ENCODE measurements at regions not wholly inside any gene's neighbourhood (a gene's known extent, or its start where the extent isn't known, plus 50 kb on each side); places are given as distances from the start of the nearest gene placed in this dataset.

GRCh38 chr5:144060598-144060997 lies 109.9 kb downstream of the YIPF5 start:
- Histone ChIP-seq H3K27me3 (ENCODE audit: control insufficient read depth, insufficient read depth, low read length) (no peaks in the 10 kb centered on the region), H3K36me3 (replicated peaks; ENCODE audit: control insufficient read depth, insufficient read depth, low read length) (no peaks in the 10 kb centered on the region), H3K4me3 (ENCODE audit: insufficient read depth, low read depth, low read length) (no peak overlapping the region)
- DNase-seq, result no peak

GRCh38 chr5:144065786-144066185 lies 104.7 kb downstream of the YIPF5 start:
- no peak overlapping the region for H3K4me3 ChIP-seq (ENCODE audit: insufficient read depth, low read depth, low read length)
- H3K36me3 ChIP-seq (replicated peaks; ENCODE audit: control insufficient read depth, insufficient read depth, low read length), result no peaks in the 10 kb centered on the region
- no peak for DNase-seq
- H3K27me3 ChIP-seq (ENCODE audit: control insufficient read depth, insufficient read depth, low read length), result no peaks in the 10 kb centered on the region

GRCh38 chr5:144072518-144072927 lies 97.9 kb downstream of the YIPF5 start:
- Histone ChIP-seq H3K36me3 (replicated peaks; ENCODE audit: control insufficient read depth, insufficient read depth, low read length) (no peaks in the 10 kb centered on the region), H3K27me3 (ENCODE audit: control insufficient read depth, insufficient read depth, low read length) (no peaks in the 10 kb centered on the region), H3K4me3 (ENCODE audit: insufficient read depth, low read depth, low read length) (no peak overlapping the region)
- no peak for DNase-seq

GRCh38 chr5:144076521-144077083 lies 93.9 kb downstream of the YIPF5 start:
- Histone ChIP-seq H3K36me3 (replicated peaks; ENCODE audit: control insufficient read depth, insufficient read depth, low read length) (no peaks in the 10 kb centered on the region), H3K27me3 (ENCODE audit: control insufficient read depth, insufficient read depth, low read length) (no peaks in the 10 kb centered on the region), H3K4me3 (ENCODE audit: insufficient read depth, low read depth, low read length) (no peak overlapping the region)
- no peak for DNase-seq

DNA sequence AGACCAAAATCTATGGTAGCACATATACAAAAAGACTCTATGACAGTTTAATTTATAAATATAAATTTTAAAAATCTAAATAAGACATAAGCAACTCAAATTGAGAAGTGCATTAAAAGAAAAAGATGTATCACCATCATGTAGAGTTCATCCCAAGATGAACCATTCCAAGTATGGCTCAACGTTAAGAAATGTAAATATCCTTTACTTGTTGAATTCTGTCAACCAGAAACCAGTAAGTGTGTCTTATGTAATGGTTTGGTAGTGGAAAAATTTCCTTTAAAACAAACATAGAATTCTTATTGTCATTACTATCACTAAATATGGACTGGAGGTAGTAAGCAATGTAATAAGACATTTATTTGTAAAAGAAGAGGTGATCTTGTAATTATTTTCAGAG lies 87.3 kb downstream of the YIPF5 start:
- no peaks in the 10 kb centered on the region for H3K36me3 ChIP-seq (replicated peaks; ENCODE audit: control insufficient read depth, insufficient read depth, low read length)
- H3K27me3 ChIP-seq (ENCODE audit: control insufficient read depth, insufficient read depth, low read length), result no peaks in the 10 kb centered on the region
- H3K4me3 ChIP-seq (ENCODE audit: insufficient read depth, low read depth, low read length), result no peak overlapping the region
- DNase-seq, result no peak

- Histone ChIP-seq H3K4me3 (ENCODE audit: insufficient read depth, low read depth, low read length) (no peak overlapping the region), H3K36me3 (replicated peaks; ENCODE audit: control insufficient read depth, insufficient read depth, low read length) (no peaks in the 10 kb centered on the region), H3K27me3 (ENCODE audit: control insufficient read depth, insufficient read depth, low read length) (no peaks in the 10 kb centered on the region; the same call in 1 of the 2 replicates)
- no peak for DNase-seq
These were observed 85.5 kb downstream of the YIPF5 start for GRCh38 chr5:144084971-144085370.

DNA sequence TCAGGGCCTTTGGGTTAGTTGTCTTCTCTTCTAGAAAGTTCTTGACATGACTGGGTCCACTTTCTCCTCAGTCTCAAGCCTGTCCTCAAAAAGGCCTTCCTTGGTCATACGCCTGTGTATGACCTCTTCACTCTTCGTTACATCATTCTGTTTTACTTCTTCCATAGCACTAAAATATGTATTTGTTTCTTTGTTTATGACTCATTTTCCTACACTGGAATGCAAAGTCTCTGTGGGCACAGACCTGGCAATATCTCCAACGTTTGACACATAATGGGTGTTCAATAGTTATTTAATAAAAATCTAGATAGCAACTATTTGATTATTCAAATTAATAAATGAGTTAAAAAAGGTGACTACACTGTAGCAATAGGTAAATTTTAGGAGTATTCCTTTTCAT lies 85.1 kb downstream of the YIPF5 start:
- Histone ChIP-seq H3K27me3 (ENCODE audit: control insufficient read depth, insufficient read depth, low read length) (no peaks in the 10 kb centered on the region; the same call in 1 of the 2 replicates), H3K36me3 (replicated peaks; ENCODE audit: control insufficient read depth, insufficient read depth, low read length) (no peaks in the 10 kb centered on the region), H3K4me3 (ENCODE audit: insufficient read depth, low read depth, low read length) (no peak overlapping the region)
- no peak for DNase-seq

GRCh38 chr5:144086295-144086694 lies 84.2 kb downstream of the YIPF5 start:
- H3K36me3 ChIP-seq (replicated peaks; ENCODE audit: control insufficient read depth, insufficient read depth, low read length), result no peaks in the 10 kb centered on the region
- no peak overlapping the region for H3K4me3 ChIP-seq (ENCODE audit: insufficient read depth, low read depth, low read length)
- peaks cover under 1% of the 10 kb centered on the region; the same call in 1 of the 2 replicates for H3K27me3 ChIP-seq (ENCODE audit: control insufficient read depth, insufficient read depth, low read length)
- no peak for DNase-seq

GRCh38 chr5:144087576-144087975 lies 82.9 kb downstream of the YIPF5 start:
- DNase-seq, result no peak
- Histone ChIP-seq H3K36me3 (replicated peaks; ENCODE audit: control insufficient read depth, insufficient read depth, low read length) (no peaks in the 10 kb centered on the region), H3K27me3 (ENCODE audit: control insufficient read depth, insufficient read depth, low read length) (peaks cover 12% of the 10 kb centered on the region), H3K4me3 (ENCODE audit: insufficient read depth, low read depth, low read length) (no peak overlapping the region)

DNA sequence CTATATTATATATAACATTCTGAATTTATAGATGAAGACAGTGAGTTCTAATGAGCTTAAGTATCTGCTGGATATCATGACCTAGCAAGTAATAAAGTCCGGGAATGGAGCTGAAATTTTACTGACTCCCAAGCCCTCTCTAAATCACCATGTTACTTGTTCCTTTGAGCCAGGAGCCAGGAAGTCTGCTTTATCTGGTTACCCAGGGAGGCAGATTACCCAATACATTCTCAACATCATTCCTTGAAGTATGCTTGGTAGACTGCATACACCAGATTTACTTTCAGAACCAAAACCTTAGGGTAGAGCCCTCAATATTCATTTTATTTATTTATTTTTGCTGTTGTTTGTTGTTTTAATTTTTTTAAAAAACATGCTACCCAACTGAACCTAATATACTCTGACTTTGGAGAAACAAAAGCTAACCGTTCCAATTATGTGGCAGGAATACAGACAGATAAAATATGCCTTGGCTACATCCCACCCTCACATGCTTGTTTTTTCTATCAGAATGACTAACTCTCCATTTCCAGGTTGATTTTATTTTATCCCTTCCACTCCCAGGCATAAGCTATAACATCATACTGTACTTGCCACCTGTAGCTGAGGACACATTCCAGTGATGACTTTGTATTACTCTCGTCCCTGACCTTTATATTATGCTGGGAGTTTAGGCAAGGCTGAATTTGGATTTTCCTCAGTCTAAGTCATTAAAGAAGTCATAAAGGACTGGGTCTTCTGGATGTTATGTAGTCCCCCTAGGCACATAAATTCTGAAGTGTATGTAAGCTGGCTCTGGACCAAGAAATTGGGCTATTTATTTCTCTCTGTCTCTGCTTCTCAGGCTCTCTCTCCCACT lies 82.0 kb downstream of the YIPF5 start:
- Histone ChIP-seq H3K27me3 (ENCODE audit: control insufficient read depth, insufficient read depth, low read length) (peaks cover 16% of the 10 kb centered on the region), H3K36me3 (replicated peaks; ENCODE audit: control insufficient read depth, insufficient read depth, low read length) (no peaks in the 10 kb centered on the region), H3K4me3 (ENCODE audit: insufficient read depth, low read depth, low read length) (no peak overlapping the region)
- DNase-seq, result no peak

GRCh38 chr5:144089401-144090021 lies 80.9 kb downstream of the YIPF5 start:
- no peak for DNase-seq
- Histone ChIP-seq H3K36me3 (replicated peaks; ENCODE audit: control insufficient read depth, insufficient read depth, low read length) (no peaks in the 10 kb centered on the region), H3K27me3 (ENCODE audit: control insufficient read depth, insufficient read depth, low read length) (peaks cover 16% of the 10 kb centered on the region), H3K4me3 (ENCODE audit: insufficient read depth, low read depth, low read length) (no peak overlapping the region)

GRCh38 chr5:144092508-144092907 lies 78.0 kb downstream of the YIPF5 start:
- peaks cover 16% of the 10 kb centered on the region for H3K27me3 ChIP-seq (ENCODE audit: control insufficient read depth, insufficient read depth, low read length)
- H3K4me3 ChIP-seq (ENCODE audit: insufficient read depth, low read depth, low read length), result no peak overlapping the region
- no peak for DNase-seq
- H3K36me3 ChIP-seq (replicated peaks; ENCODE audit: control insufficient read depth, insufficient read depth, low read length), result no peaks in the 10 kb centered on the region

- H3K4me3 ChIP-seq (ENCODE audit: insufficient read depth, low read depth, low read length), result no peak overlapping the region
- H3K27me3 ChIP-seq (ENCODE audit: control insufficient read depth, insufficient read depth, low read length), result peaks cover 16% of the 10 kb centered on the region
- peak; percentile 4 for DNase-seq
- H3K36me3 ChIP-seq (replicated peaks; ENCODE audit: control insufficient read depth, insufficient read depth, low read length), result no peaks in the 10 kb centered on the region
These were observed 77.1 kb downstream of the YIPF5 start for GRCh38 chr5:144093400-144093799.

GRCh38 chr5:144093868-144094267 lies 76.6 kb downstream of the YIPF5 start:
- Histone ChIP-seq H3K4me3 (ENCODE audit: insufficient read depth, low read depth, low read length) (no peak overlapping the region), H3K27me3 (ENCODE audit: control insufficient read depth, insufficient read depth, low read length) (peaks cover 16% of the 10 kb centered on the region), H3K36me3 (replicated peaks; ENCODE audit: control insufficient read depth, insufficient read depth, low read length) (no peaks in the 10 kb centered on the region)
- DNase-seq, result no peak

GRCh38 chr5:144100702-144101101 lies 69.8 kb downstream of the YIPF5 start:
- no peak overlapping the region for H3K4me3 ChIP-seq (ENCODE audit: insufficient read depth, low read depth, low read length)
- no peaks in the 10 kb centered on the region for H3K36me3 ChIP-seq (replicated peaks; ENCODE audit: control insufficient read depth, insufficient read depth, low read length)
- DNase-seq, result no peak
- H3K27me3 ChIP-seq (ENCODE audit: control insufficient read depth, insufficient read depth, low read length), result no peaks in the 10 kb centered on the region
